ENCODE measurements at regions not wholly inside any gene's neighbourhood (a gene's known extent, or its start where the extent isn't known, plus 50 kb on each side); places are given as distances from the start of the nearest gene placed in this dataset.

GRCh38 chr16:73308771-73309170, 260.8 kb upstream of the ZFHX3 start:
- peaks cover 2 to 36% of the 10 kb centered on the region in 2 experiments; a peak in 3 of 5 replicates for H3K27me3 ChIP-seq (ENCODE audit: control insufficient read depth in 1 of 2, insufficient read depth in 2 of 2, low read length in 2 of 2)
- no peak overlapping the region for H3K4me3 ChIP-seq (replicated peaks in 1 of 3; ENCODE audit: insufficient read depth in 1 of 3, low read depth in 2 of 3, low read length in 3 of 3)
- H3K4me2 ChIP-seq (ENCODE audit: low read depth, low read length) = no peak overlapping the region
- DNase-seq (ENCODE audit: low spot score) (no peak), ATAC-seq (no peak), FAIRE-seq (no peak)
- no peak overlapping the region for H3K9ac ChIP-seq (ENCODE audit: insufficient read depth, low read depth, low read length)
- no peak overlapping the region for H2AFZ ChIP-seq (ENCODE audit: low read length)
- H3K36me3 ChIP-seq (replicated peaks in 1 of 2; ENCODE audit: control insufficient read depth in 1 of 2, insufficient read depth in 2 of 2, low read length in 2 of 2) = no peaks in the 10 kb centered on the region
- H3K4me1 ChIP-seq (ENCODE audit: insufficient read depth, low read length) = no peaks in the 10 kb centered on the region
- no peaks in the 10 kb centered on the region for H3K79me2 ChIP-seq (ENCODE audit: insufficient read depth, low read length)
- in situ Hi-C loops (cut with HindIII; ENCODE audit: extremely low pct_ligation_motif_present, low pct_unique_long_range_greater_than_20kb) = no loop called here
- H3K9me3 ChIP-seq (ENCODE audit: low read length) = no peaks in the 10 kb centered on the region
- BruUV-seq (replicated peaks) = no TSS peak
- ChIA-PET POLR2A (no interaction called here), CTCF (ENCODE audit: low intra/inter-chr PET ratio, low total read pairs) (no interaction called here)
- no peak for TF ChIP-seq CSRNP2 (CRISPR knock-in tag; conservative IDR thresholded peaks at IDR 0.05; ENCODE audit: low read depth)
- TF ChIP-seq ZNF431 (CRISPR knock-in tag; IDR thresholded peaks at IDR 0.05; ENCODE audit: borderline replicate concordance, low read depth) = no peak
- no peak for TF ChIP-seq MNT (IDR thresholded peaks at IDR 0.05)
- TF ChIP-seq ZSCAN20 (CRISPR knock-in tag; IDR thresholded peaks at IDR 0.05; ENCODE audit: borderline replicate concordance) = no peak
- TF ChIP-seq ZNF597 (CRISPR knock-in tag; IDR thresholded peaks at IDR 0.05) = no peak
- intact Hi-C loops (cut with micrococcal nuclease; ENCODE audit: unreplicated experiment) = no loop called here
- no peak overlapping the region for H3K27ac ChIP-seq (ENCODE audit: extremely low read length, insufficient read depth, low read length)
- H4K20me1 ChIP-seq (ENCODE audit: insufficient read depth, low read length) = no peaks in the 10 kb centered on the region

Measured in HepG2 (cell line).